ENCODE measurements at regions not wholly inside any gene's neighbourhood (a gene's known extent, or its start where the extent isn't known, plus 50 kb on each side); places are given as distances from the start of the nearest gene placed in this dataset.
"Not testable (repeated sequence)": the region's sequence is repeated elsewhere in the genome, so short reads cannot be mapped to it uniquely, and the experiment has no call there.

DNA sequence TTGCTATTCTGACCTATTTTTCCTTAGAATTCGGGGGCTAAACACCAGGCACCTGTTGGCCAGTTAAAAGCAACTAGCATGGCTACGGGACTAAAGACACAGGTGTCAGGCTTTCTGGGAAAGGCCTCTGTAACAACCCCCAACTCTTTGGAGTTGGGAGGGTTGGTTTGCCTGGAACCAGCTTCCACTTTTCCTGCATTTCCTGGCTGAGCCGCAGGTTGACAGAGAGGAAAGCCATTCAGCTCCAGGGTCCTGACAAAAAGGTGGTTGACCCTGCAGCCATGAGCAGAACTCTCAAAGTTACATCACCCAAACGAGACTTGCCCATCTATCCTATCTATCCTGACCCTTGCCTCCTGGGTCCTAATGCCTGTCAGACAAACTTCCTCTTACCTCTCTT lies 375.4 kb upstream of the SFSWAP start:
- DNase-seq (ENCODE audit: low read depth), result no peak

DNA sequence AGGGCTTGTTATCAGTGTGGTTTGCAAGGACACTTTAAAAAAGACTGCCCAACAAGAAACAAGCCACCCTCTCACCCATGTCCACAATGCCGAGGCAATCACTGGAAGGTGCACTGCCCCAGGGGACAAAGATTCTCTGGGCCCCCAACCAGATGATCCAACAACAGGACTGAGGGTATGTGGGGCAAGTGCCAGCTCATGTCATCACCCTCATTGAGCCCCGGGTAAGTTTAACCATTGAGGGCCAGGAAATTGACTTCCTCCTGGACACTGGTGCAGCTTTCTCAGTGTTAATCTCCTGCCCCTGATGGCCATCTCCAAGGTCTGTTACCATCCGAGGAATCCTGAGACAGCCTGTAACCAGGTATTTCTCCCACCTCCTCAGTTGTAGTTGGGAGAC lies 373.0 kb upstream of the SFSWAP start:
- DNase-seq (ENCODE audit: low read depth), result not testable (repeated sequence)

DNA sequence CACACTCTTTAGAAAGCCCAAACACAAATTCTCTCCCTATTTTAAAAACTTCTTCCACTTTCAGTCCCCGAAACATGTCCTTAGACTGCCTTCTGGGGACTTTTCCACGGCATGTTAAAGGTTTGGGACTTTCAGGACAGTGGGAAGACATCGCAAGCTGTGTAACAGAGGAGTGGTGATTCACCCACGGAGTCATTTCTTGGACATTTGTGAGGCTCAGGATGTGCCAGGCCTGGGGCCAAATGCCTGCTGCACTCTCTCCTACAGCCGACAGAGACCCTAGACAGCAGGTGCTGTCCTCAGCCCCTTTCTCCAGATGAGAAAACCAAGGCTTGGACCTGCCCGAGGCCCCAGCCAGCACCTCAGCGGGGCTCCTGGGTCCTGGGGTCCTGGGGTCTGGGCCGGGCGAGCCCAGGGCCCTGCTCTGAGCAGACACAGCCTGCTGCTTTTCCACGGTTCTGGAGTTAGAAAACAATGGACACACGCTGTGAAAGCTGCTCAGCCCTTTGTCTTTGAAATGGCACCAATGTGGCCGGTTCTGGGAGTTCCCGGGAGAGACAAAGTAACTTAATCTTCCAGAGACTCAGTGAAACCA lies 370.2 kb upstream of the SFSWAP start:
- no peak for DNase-seq (ENCODE audit: low read depth)

DNA sequence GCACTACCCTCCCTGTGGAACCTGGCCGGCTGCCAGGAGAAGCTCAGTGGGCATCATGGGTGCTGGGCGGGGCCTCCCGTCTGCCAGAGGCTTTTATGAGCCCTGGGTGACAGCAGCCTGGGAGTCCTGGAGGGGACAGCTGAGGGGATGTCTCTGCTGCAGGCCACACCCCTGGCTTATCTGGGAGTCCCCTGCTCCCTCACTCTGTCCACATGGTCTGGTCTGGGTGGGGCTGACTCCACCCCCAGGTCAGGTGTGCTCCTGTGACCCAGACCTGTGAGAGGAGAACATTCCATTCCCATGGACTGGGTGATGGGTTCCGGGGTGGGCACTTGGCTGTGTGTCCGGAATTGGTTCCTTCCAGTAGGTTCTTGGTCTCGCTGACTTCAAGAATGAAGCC lies 369.3 kb upstream of the SFSWAP start:
- DNase-seq (ENCODE audit: low read depth), result not testable (repeated sequence)

DNA sequence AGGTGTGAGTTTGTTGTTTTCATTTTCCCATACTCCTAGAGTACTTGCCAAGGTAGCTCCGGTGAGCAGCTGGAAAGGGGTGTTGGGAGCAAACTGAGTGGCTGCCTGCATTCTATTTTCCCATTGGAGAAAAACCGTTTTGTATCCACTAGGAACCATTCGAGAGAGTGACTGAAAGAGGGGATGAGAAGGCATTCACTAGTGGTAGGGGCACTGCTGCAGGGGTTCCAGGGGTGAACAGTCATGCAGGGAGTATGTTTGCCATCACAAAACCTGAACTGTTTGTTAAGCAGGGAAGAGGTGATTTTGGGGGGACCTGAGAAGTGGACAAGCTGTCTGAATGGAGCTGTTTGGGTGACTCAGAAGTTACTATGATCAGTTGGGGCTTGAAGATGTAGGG lies 367.5 kb upstream of the SFSWAP start:
- not testable (repeated sequence) for DNase-seq (ENCODE audit: low read depth)

DNA sequence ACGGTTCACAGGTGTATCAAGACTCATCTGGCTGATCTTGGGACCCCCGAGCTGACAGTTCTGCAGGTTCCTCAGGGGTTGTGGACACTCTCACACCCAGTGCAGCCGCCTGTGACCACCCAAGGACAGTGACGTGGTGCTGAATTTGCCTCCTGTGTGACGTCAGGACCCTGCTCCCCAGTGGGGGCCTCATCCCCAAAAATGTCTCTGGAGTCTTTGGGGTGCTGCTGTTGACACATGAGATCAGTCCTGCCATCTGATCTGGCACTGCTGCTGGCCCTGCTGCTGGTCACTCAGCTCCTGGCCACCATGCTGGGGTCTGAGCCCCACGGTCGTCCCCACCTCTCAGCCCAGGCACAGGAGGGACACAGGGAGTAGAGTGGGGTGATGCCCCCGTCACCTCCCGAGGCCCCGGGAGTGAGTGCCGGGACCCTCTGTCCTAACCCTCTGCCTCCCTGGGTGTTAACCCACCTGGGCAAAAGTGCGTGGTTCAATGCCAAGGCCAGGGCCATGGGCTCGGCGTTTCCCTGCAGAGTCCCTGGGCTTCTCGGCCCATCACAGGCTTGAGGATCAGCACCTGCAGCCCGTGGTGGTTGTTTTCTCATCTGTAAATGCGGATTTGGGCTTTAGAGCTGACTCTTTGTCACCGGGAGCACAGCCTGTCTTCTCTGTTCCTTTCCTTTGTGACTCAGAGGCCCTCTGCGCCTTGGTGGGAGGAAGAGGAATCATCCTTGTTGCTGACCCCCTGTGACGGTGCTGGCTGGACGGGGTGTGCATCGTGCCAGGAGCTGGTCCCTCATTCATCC lies 366.0 kb upstream of the SFSWAP start:
- DNase-seq (ENCODE audit: low read depth), result not testable (repeated sequence)

DNA sequence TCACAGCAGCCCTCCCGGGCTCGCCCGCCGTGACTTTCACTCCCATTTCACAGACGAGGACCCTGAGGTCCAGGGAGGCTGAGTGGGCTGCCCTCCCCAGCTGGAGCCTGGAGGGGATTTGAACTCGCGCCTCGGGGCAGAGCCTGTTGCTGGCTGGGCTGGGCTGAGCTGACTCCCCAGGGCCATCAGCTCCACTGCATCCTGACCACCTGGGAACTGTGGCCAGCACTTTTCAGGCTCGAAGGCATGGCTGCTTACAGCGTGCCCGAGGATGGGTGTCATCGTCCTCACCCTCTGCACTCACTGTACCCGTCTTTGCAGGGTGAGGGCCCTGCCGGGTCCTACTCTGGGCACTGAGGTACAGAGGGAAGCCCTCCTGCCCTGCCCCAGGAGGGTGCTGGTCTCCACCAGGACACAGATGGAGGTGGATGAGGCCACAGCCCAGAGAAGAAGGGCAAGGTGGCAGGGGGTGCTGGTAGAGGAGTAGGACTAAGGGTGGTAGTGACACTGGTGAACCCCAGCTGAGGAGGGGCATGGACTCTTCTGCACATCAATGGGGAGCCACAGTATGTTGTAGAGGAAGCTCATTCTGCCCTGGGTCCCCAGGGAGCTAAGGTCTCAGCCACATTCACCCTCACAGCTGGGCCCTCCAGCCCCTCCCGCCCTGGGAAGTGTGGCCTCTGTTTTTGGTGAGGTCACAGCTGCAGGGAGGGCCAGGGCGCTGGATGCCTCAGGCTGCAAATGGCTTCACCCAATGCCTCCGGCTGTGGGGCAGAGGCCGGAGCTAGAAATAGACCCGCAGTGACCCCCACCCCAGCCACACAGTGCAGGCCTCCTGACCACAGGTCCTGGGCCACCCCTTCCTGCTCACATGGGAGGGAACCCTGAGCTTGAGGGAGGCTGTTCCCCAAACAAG lies 365.1 kb upstream of the SFSWAP start:
- no peak for DNase-seq (ENCODE audit: low read depth)

DNA sequence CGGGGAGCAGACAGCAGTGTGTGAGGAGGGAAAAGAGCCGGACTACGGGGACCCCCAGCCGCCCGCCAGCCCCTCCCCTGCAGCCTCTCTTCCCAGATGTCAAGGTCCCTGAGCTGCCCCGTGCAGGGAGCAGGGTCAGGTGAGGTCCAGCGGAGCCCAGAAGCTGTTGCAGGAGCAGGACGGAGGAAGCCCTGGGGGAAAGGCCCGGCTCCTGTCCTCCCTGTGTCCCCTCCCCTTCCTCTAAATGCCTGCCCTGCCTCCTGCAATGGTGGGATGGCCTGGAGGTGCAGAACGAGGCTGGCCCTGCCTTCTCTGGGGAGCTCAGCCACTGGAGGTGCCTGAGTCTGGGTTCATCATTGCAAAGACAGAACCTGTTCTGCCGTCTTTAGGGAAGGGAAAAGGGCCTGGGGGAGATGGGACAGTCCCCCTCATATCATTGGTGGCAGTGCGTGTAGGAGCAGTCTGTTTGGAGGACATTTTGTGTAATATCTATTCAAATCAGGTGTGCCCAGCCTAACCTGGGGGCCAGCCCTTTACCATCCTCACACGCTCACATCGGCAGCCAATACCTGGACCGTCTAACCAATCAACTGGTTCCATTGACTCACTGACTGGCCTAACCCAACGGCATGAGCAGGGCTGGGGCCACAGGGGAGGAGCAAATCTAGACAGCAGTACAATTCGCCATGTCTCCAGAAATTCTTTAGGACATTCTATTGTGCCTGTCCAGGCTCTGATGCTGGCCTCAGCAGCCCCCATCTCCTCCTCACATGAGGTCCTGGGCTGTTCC lies 364.1 kb upstream of the SFSWAP start:
- DNase-seq (ENCODE audit: low read depth), result no peak

DNA sequence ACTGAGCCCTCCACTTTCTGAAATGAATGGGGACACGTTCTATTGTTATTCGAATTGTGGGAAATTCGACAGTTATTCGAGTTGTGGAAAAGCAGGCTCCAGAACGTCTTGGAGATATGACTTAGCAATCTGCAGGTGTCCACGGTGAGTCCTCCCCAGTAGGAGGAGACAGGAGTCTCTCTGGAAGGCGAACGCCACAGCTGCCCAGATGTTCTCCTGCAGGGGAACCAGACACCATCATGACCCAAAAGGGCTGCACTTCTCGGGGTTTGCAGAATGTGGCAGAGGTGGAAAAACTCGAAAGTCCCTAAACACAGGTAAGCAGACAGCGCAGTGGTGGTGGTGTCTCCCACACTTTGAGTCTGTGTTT lies 363.6 kb upstream of the SFSWAP start:
- DNase-seq (ENCODE audit: low read depth), result no peak

DNA sequence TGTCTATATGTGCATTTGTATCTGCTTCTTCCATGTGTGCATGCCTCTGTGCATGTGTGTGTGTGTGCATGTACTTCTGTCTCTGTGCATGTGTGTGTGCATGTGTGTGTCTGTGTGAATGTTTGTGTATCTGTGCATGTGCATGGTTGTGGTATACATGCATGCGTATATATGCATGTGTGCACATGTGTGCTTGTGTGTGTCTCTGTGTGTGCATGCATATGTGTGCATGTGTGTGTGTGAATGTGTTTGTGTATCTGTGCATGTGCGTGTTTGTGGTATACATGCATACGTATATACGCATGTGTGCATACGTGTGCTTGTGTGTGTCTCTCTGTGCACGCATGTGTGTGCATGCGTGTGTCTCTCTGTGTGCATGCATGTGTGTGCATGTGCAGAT lies 363.2 kb upstream of the SFSWAP start:
- no peak for DNase-seq (ENCODE audit: low read depth)

DNA sequence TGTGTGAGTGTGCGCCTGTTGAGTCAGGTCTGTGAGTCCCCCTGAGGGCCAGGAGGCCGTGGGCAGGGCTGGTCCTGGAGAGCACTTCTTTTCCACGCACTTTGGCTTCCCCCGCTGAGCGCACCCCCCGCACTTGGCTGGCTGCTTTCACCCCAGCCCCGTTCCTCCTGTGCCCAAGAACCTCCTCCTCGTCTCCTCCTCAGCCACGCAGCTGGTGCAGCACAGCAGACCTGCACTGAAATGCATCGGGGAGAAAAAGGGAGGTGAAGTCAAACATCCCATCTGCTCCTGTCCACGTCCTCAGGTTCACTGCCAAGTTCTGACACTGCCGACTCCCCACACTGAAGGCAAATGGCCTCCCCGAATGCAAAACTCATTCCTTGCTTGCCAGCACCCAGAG lies 362.7 kb upstream of the SFSWAP start:
- no peak for DNase-seq (ENCODE audit: low read depth)

DNA sequence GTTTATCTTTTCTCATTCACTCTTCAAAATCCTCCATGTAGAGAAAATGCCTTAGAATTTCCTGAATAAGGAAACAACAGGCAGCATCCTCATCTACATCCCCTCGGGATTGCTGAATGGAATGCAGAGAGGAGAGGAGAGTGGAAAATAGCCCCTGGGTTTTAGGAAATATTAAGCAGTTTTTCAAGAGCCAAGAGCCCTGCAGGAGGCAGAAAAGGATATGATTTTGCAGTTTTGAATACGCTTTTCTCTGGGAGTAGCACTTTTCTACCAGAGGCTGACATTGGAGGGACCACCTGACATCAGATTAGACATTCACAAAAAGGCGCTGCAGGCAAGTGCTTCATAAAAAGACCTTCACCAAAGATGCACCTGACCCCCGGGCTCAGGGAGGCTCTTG lies 362.2 kb upstream of the SFSWAP start:
- no peak for DNase-seq (ENCODE audit: low read depth)

DNA sequence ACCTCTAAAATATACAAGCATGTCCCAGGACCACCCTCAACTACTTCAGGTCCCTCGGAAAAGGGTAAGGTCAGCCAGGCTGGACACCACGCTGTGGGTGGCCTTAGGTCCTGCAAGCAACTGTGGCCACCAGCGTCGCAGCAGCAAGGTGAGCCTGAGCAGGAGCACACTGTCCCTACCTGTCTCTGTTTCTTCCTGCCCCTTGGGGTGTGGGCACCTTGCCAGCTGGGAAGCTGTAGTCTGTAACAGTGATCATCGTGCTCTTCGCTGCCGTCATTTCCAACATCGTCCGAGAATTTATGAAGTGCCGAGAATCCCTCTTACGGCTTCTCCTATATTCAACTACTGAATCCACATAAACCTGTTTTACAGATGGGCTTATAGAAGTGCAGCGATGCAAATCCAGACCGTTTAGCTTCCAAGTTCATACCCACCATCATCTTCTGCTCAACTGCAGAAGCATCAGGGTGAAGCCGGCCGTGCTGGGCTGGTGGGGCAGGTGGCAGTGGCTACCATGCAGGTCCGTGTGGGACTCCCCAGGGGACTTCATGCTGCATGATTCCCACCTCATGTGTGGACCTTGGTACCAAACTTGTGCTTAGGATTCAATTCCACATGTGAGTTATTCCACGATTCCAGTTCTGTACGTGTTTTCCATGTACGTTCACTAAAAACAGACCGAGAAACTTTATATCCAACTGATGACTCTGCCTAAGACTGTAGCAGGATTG lies 361.3 kb upstream of the SFSWAP start:
- DNase-seq (ENCODE audit: low read depth), result no peak

DNA sequence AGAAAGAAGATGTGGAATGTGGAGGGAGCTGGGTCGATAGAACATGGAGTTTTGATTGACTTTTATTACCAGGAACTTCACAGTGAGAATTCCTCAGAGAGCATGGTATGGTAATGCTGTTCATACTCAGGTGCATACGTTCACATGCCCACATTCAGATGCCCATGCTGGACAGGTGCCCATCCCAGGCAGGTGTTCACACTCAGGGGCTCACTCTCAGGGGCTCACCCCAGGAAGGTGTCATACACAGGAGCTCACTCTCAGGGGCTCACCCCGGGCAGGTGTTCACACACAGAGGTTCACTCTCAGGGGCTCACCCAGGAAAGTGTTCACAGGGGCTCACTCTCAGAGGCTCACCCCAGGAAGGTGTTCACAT lies 360.0 kb upstream of the SFSWAP start:
- DNase-seq (ENCODE audit: low read depth), result no peak

DNA sequence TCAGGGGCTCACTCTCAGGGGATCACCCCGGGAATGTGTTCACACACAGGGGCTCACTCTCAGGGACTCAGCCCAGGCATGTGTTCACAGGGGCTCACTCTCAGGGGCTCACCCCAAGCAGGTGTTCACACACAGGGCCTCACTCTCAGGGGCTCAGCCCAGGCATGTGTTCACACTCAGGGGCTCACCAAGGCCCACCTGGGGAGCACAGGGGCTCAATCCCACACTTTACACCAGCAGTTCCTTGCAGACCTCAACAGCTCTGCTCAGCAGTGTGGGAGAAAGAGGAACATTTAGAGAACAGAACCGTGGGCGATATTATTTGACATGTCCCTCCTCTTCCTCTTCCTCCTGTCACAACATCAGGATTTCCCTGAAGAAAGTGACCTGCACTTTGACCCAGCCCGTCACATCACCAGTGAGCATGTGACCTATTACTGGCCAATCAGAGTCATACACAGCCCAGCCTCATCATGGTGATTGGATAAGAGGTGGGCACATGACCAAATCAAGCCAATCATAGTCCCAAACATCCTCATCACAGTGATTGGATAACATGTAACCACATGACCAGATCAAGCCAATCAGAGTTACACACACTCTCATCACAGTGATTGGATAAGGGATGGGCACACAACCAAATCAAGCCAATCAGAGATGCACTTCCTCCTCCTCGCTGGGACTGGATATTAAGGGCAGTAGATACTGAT lies 359.4 kb upstream of the SFSWAP start:
- DNase-seq (ENCODE audit: low read depth), result no peak

DNA sequence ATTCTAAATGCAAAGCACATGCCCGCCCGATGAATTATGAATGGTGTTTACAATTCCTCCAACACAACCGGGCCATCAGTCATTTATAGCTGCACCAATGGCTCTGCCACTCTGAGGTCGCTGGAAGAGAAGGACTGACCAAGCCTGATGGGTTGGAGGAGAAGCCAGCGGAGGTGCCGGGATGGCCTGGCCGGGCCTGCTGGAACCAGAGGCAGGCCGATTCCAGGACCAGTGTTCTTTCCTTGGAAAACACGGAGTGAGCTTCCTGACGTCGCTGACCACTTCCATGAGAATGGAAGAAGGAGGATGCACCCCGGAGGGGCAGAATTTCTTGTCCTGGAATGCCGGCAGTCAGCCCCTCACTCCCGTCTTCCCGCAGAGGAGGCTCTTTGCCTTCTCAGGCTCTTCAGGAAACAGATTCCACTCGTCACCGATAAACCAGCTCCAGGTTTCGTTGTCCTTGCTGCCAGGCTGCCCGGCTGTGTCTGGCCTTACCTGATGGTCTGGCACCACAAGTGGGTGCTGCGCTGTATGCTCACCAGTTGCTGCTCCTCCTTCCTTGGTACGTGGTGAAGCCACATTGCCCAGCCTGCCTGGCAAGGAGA lies 358.5 kb upstream of the SFSWAP start:
- DNase-seq (ENCODE audit: low read depth), result no peak

DNA sequence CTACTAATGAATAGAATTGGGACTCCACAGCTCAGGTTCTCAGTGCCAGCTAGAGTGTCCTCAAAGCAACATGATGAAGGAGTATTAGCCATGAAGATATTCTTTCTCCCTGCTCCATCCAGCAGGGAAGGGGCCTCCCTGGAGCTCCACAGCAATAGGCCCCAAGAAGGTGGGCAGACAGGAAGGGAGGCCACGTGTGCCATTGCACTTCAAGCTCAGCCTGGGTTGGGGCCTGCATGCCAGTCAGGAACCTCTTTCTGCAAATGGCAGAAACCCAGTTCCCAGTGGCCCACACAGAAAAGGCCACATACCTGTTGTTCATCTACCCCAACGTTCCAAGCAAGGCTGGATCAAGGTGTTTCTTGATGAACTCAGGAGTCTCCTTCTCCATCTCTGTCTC lies 357.5 kb upstream of the SFSWAP start:
- no peak for DNase-seq (ENCODE audit: low read depth)

DNA sequence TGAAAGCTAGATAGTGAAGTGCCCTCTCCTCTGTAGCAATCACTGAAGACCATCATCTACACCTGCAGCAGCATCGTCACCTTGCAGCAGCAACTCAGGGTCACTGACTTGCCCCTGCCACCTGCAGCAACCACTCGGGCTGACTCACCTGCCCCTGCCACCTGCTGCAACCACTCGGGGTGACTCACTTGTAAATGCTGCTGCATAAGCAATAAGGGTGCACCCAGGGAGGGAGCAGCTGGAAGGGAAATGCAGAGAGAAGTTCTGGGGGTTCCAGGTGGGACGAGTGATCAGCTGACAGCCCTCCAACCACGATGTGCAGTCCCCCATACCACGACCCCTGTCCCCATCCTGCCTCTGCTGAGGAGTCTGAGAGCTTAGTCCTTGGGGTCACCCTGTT lies 357.1 kb upstream of the SFSWAP start:
- no peak for DNase-seq (ENCODE audit: low read depth)

DNA sequence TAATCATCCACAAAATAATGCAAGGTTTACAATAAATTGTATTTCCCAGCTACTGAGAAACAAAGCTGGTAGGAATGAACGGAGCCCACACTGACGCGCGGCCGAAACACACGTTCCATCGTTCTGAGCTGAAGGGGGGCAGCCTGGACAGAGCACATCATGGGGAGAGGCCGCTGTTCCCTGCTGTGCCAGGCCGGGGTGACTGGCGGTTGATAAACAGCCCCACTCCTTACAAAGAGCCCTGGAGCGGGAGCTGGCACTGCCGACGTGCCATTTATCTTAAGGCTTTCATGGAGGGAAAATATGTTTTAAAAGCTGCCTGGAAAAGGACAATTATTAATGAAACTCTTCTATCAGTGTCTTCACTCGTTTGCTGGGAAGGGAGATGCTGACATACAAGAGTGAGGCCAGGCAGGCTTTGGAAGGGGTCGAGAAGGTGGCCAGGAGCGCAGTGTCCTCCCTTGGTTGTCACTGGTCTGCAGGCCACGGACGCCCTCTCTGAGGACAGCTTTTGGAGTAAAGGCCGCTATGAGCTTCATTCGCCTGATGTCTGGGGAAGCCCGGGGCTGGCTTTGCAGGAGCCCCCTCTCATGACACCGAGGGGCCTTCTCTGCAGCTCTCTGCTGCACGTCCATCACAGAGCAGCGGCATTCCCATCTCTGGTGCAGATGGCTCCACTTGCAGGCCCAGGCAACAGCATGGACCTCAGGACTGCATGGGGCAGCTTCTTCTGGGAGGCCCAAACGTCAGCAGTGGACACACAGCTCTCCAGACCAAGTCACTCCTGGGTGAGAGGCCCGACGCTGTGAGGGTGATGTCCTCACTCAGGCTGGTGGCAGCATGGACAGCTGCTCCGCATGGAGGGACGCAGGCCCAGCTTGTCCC lies 355.3 kb upstream of the SFSWAP start:
- no peak for DNase-seq (ENCODE audit: low read depth)
